T47D (cell line): ENCODE measurements at regions not wholly inside any gene's neighbourhood (a gene's known extent, or its start where the extent isn't known, plus 50 kb on each side); places are given as distances from the start of the nearest gene placed in this dataset.
A peak's percentile ranks its signal among the peaks of the same experiment; 100 is the strongest.
"Not testable (repeated sequence)": the region's sequence is repeated elsewhere in the genome, so short reads cannot be mapped to it uniquely, and the experiment has no call there.

ENCODE experiments used
- DNase-seq, 2 experiments: peaks; one replicate each; pipeline versions ENCODE4 v3.0.0 to v3.0.0-alpha.2; 2011 to 2012; ENCODE audit warnings: low read depth in 1 of 2, low spot score in 1 of 2
- JUND ChIP-seq: IDR thresholded peaks from 2 replicates; pipeline ENCODE4 v1.6.1; 2012; ENCODE audit warnings: low read depth
- in situ Hi-C: cut with HindIII; loops from 2 replicates; pipeline ENCODE4 v1.10.0; 2016; ENCODE audit warnings: low sequenced_read_pairs, low pct_unique_long_range_greater_than_20kb

- TF ChIP-seq JUND = no peak
- no peak for DNase-seq
- in situ Hi-C loops = no loop called here
These were observed 59.6 kb downstream of the RNF187 start for GRCh38 chr1:228546541-228547463.

- TF ChIP-seq JUND = no peak
- no peak for DNase-seq
- in situ Hi-C loops = no loop called here
These were observed 60.2 kb downstream of the RNF187 start for GRCh38 chr1:228547464-228547792.

- in situ Hi-C loops = no loop called here
- TF ChIP-seq JUND = no peak
- no peak for DNase-seq
These were observed 61.6 kb downstream of the RNF187 start for GRCh38 chr1:228548788-228549187.

GRCh38 chr1:228552596-228553176 is 65.5 kb downstream of the RNF187 start:
- no peak for DNase-seq
- TF ChIP-seq JUND = no peak
- in situ Hi-C loops = no loop called here

GRCh38 chr1:228554107-228554506 is 66.9 kb downstream of the RNF187 start:
- in situ Hi-C loops = no loop called here
- no peak for TF ChIP-seq JUND

GRCh38 chr1:228555074-228555994 is 68.2 kb downstream of the RNF187 start:
- peak in 1 of 2 experiments; percentile 52 for DNase-seq
- in situ Hi-C loops = no loop called here
- TF ChIP-seq JUND = no peak

More at GRCh38 chr1:228554107-228554506, 66.9 kb downstream of the RNF187 start:
- no peak for DNase-seq

- in situ Hi-C loops, DNase-seq: not testable (repeated sequence)
These were observed 69.7 kb downstream of the RNF187 start for GRCh38 chr1:228556634-228557430.
